GM18873 (cell line): ENCODE measurements at regions not wholly inside any gene's neighbourhood (a gene's known extent, or its start where the extent isn't known, plus 50 kb on each side); places are given as distances from the start of the nearest gene placed in this dataset.

Experiments
- ATAC-seq: cut with Tn5 transposase; IDR thresholded peaks from one replicate; pipeline ENCODE4 v1.9.1; 2021; ENCODE audit warnings: mild to moderate bottlenecking, moderate library complexity, moderate number of reproducible peaks; ENCODE audit not compliant: unreplicated experiment, low FRiP score

DNA sequence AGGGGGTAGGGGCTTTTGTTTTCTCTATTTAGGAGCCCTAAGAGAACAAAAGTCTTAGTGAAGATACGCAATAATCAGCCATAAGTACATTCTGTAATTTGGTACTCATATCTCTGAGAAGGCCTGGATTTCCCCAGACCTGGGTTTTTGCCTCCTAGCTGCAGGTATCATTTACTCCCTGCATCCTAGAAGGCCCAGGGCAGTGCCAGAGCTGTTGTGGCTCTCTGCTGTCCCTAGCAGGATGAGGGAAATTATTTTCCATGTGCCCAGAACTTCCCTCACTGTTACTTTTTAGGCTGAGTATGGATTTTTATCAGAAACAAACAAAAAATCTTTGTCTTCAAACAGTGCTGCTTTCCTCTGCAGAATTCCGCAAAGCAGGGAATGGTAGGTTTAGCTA lies 192.5 kb upstream of the SYT1 start:
- ATAC-seq: no peak

DNA sequence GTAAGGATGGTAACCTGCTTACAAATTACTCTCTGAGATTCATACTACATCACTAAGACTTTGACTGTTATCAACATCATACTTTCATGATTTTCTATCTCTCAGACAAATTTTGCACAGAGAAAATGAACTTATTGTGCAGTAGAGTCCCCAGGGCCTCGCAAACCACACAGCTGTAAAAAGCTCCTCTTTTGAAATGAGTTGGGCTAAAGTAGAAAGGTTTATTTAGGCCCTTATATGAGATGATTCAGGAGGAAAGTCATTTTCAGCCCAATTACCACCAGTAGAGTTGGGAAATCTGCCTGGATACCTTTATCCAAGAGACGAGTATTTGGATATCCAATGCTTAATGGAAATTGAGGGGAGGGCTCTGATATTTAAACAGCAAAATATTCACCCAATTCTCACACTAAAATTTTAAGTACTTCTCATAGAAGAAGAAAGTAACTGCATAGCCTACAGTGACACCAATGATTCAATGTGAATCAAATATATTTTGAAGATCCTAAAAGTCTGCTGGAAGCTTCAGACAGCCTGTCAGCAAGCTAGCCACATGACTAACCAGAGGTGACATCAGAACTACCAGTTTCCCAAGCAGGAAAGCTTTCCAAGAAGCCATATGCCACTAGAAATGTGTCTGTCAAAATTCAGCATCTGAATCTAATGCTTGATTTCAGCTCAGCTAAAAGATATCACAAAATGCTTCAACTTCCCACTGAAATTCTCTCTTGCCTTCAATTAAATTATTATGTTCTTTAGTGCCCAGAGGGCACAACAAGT lies 190.1 kb upstream of the SYT1 start:
- ATAC-seq: no peak

DNA sequence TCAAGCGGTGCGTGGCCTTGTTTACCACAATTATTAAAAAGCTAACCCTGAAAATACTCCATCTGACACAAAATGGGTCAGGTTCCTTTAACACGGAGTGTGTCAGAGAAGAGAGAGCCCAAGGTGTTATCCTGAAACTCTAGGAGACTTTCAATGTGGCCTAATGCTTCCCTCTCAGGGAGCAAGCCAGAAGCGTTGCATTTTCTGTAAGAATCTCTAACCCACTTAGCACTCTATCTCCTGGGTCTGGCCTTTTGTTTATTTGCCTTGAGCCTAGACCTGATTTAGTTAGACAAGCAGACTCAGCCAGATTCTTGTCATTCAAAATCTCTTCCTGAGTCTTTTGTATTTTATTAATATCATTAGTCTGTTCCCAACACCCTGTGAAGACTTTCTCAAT lies 184.0 kb upstream of the SYT1 start:
- no peak for ATAC-seq

DNA sequence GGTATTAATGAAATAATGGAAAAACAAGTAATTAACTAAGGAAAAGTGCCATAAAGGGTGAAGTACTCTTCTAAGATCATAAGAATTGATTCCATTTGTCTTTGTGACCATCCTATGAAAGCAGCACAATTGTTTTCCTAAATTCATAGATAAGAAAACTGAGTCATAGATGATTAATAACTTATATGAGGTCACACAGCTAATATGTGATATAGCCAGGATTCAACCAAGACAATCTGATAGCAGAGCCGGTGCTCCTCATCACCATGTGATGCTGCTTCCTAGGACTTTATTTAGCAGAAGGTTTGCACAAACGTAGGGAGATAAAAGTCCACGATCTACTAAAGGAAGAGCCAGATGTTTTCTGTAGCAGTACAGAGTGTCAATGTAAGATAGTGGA lies 181.5 kb upstream of the SYT1 start:
- no peak for ATAC-seq

DNA sequence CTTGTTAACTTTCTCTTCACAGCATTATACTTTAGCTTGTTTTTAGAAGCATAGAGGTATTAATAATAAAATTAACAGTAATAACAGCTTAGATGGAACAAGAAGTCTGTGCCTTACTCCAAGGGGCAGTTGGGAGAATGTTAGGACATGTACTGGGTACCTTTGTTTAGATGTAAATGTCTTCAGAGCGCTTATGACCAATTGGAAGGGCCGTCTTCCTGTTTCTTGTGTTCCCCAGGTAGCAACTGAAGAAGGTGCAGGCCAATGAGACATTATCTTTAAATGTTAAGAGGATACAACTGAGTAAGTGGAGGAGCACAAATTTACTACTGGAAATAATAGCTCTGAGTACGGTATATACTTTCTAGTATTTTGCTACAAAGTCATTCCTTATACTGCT lies 180.9 kb upstream of the SYT1 start:
- no peak for ATAC-seq

DNA sequence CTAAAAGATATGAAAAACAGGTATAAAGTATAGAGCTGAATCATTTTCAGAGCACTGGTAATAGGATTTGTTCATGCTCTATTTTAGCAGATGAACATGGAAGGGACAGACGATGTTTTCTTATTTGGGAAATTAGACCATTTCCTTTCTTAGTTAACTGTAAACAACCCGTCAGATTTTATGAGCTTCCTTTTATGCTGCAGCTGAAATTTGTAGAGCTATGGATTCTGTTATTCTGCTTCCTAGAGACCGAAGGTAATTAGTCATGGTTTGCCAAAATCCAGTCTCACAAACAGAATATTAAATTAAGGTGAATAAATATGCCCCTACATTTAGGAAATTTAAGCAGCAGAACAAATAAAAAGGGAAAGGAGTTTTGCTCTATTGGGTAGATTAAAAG lies 180.2 kb upstream of the SYT1 start:
- no peak for ATAC-seq

DNA sequence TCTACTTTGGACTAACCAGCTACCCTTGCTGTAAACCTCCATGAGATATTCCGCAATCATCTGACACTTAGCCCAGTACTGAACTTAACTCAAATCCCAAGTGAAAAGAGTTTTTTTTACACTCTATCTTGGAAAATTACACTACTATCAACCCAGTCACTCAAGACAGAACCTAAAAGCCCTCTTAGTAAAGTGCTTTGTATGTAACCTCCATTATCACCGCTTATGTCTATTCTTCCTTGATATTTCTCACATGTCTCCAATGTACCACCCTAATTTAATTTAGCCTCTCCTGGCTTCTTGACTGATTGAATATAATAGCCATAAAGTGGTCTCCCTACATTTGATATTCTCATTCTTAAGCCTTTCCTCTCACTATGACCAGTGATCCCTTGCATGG lies 168.8 kb upstream of the SYT1 start:
- no peak for ATAC-seq

DNA sequence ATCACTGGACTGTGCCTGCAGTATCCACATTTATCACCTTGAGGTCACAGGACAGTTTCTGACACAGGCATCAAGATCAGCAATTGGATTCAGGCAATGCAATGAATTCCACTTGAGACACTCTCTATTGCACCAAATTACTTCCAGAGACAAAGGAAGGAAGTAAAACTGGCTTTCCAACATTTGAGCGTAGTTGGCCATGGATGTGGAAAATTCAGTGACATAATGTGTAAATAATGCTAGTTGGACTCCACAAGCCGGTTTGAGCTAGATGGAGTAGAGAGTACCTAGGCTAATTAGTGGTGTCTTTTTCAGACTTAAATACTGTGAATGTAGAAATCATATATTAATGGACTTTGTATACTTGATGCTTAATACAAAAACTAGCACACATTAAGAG lies 168.3 kb upstream of the SYT1 start:
- ATAC-seq: no peak

DNA sequence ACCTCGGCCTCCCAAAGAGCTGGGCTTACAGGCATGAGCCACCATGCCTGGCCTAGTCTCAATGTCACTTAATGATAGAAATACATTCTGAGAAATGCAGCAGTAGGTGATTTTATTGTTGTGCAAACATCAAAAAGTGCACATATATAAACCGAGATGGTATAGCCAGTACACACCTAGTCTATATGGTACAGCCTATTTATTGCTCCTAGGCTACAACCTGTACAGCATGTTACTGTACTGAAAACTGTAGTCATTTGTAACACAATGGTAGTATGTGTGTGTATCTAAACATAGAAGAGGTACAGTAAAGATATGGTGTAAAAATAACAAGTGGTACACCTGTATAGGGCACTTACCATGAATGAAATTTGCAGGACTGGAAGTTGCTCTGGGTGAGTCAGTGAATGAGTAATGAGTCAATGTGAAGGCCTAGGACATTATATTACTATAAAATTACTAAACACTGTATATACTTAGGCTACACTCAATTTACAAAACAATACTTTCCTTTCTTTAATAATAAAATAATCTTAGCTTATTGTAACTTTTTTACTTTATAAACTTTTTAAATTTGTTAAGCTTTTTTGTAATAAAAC lies 166.7 kb upstream of the SYT1 start:
- no peak for ATAC-seq

DNA sequence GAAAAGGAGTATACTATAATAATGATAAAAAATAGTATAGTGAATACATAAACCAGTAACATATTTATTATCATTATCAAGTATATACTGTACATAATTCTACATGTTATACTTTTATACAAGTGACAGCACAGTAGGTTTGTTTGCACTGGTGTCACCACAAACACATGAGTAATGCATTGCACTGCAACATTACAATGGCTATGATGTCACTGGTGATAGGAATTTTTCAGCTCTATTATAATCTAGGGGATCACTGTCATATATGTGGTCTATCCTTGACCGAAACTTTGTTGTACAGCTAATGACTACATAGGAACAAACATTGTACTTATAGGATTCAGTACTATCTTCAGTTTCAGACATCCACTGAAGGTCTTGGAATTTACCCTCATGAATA lies 165.8 kb upstream of the SYT1 start:
- no peak for ATAC-seq

DNA sequence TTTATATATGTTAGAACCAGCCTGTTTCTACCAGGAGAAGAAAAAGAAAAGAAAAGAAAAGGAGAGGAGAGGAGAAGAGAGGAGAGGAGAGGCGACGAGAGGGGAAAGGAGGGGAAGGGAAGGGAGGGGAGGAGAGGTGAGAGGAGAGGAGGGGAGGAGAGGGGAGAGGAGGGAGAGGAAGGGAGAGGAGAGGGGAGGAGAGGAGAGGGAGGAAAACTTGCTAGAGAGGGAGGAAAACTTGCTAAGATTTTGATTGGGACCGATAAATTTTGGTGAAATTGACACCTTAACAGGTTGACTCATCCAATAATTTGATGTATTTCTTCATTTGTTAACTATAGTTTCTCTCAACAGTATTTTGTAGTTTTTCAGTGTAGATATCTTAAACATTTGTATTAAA lies 164.0 kb upstream of the SYT1 start:
- no peak for ATAC-seq

DNA sequence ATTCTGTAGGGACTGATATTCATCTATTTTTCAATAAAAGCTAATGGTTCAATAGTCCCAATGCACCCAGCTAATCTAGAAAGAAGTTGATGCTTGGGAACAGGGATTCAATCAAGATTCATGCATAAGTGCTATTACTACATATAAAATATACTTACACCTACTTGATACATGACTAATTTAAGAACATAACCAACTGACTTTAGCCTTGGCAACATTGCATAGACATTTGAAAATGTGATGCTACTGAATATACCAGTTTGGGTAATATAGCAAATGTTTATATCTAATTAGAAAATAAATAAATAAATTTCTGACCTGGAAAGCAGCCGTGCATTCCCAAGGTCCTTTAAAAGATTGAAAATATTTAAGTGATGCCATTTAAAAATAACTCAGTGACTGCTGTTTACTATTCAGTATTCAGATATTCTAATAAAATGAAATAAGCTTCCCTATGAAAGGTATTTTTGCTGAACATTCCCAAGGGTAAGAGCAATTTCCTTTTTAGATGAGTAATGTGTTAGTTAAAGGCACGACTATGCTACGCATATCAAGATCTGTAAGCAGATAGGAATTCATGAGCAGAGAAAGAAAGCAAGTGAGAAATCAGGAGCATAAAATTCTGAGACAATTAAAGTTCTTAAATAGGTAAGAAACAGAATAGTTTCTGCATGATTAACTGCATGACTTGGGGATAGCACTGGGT lies 160.6 kb upstream of the SYT1 start:
- no peak for ATAC-seq

DNA sequence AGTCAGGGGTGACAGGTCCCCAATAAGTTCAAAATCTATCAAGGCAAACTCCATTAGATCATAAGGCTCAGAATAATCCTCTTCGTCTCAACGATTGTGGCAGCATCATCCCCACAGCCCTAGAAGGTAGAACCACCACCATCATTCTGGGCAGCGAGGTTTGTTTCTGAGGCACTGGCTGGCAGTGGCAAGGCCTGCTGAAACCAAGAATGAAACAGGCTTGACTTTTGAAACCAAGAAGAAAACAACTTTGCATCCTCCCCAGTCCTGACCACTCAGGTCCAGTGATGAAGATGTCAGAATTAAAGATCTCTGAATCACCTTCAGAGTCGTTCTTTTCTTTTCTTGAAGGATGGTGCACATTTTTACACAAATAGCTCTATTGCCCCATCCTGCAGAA lies 152.6 kb upstream of the SYT1 start:
- no peak for ATAC-seq

DNA sequence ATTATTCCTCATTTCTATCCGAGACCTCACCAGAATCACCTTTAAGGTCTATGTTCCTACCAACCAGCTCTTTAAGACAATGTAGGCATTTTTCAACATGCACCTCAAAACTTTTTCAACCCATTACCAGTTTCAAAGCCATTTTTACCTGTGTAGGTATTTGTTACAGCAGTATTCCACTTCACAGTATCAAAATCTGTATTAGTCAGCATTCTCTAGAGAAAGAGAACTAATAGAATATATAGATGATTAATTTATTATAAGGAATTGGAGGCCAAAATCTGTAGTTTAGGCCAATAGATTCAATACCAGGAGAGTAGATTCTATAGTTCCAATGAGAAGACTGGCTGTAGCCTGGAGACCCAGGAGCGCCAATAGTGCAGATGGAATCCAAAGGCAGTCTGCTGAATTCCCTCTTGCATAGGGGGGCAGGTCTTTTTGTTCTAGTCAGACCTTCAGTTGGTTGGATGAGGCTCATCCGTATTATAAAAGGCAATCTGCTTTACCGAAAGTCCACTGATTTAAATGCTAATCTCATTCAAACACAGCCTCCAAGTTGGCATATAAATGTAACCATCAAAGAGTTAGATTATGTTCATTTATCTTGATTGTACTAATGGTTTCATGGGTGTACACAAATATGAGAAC lies 151.6 kb upstream of the SYT1 start:
- no peak for ATAC-seq

DNA sequence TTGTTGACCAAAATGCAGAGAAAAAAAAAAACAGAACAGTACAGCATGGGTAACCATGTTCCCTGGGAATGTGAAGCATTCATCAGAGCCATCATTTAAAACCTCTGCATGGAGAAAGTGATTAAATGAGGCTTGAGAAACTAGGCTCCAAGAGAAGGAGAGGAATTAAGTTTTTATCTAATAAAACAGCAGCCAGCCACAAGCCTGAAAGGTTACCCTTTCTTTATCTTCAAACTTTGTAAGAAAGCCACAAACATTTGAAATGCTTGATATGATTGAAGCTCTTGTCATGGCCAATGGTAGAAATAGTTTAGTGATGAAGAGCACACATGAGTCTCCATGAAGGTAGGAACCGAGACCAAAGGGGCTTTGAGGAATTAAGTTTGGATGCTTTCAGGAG lies 144.9 kb upstream of the SYT1 start:
- no peak for ATAC-seq

DNA sequence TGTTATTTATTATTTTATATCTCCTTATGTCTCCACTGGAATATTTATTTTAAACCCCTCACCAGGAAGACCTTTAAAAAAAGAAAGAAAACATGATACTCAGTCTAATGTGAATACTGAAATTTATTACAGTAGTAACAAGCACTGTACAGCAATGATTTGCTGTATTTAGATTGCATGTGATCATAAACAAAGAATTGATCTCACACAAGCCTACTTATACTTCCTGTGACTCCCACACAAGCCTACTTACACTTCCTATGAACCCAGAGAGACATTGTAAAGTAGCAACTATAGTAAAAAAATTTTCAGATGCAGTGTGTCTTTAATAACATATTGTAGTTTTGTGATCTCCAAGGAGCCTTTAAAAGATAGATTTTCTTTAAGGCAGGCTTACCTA lies 142.7 kb upstream of the SYT1 start:
- ATAC-seq: no peak

DNA sequence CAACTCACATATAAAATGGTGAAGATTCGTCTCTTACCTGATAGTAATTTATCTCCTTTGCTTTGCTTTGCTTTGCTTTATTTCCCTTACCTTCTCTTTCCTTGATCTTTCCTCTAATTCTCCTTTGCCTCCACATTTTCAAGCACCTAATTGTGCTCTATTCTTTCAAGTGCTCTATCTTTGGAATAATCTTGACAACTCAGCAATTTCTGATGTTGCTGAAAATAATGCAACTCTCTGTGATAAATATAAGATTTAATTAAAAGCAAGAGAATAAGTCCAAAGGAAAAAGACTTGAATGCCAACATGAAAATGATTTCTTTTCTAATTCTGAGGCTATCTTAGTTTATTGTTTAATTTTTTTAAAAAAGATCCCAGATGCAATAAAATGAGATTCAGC lies 139.5 kb upstream of the SYT1 start:
- no peak for ATAC-seq

DNA sequence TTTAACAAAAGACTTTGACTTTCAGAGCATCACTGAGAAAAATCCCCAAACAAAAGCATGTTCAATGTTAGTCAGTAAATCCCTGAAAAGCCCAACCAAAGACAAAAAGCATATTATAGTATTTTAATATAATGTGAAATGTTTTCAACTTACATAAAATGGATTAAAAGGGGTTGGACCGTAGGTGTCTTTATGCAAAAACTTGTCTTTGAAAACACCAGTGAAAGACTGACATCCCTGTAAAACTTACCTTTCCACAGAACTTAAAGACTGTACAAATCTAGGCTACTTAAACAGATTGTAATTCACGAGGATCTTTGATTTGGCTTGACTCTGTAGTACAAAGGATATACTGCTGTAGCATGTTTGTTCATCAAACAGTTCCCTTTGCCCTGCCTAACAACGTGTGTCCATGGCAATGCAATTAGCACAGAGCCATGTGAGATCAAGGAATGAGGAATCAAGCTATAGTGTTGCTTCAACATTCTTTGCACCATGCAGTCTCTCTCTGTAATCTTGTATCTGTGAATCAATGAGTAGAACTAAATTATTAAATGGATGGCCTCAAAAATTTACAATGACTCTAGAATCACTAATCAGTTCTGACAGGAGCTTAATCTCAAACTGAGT lies 138.5 kb upstream of the SYT1 start:
- ATAC-seq: no peak

DNA sequence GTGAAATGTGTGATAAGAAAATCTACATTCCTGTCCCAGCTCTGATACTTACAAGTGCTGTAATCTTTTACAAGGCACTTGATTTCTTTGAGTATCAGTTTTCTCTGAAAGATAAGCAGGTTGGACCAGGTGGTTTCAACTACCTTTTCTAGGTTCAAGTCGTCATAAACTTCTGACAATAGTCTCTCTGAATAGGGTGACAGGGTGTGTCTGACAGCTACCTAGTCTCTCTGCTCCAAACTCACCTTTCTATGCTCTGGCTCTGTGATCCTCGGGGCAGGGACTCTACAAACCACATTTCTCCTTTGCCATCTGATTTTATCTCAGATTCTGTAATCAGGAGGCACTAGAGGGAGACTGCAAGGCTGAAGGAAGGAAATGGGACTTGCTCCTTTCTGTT lies 137.7 kb upstream of the SYT1 start:
- ATAC-seq: no peak

DNA sequence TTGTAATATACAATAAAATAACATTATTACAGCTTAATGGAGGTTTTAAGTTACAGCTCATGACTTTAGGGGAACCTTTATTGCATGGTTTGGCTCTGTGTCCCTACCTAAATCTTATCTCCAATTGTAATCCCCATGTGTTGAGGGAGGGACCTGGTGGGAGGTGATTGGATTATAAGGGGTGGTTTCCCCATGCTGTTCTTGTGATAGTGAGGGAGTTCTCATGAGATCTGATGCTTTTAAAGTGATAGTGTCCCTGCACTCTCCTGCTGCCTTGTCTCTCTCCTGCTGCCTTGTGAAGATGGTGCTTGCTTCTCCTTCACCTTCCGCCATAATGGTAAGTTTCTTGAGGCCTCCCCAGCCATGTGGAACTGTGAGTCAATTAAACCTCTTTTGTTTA lies 132.1 kb upstream of the SYT1 start:
- no peak for ATAC-seq

DNA sequence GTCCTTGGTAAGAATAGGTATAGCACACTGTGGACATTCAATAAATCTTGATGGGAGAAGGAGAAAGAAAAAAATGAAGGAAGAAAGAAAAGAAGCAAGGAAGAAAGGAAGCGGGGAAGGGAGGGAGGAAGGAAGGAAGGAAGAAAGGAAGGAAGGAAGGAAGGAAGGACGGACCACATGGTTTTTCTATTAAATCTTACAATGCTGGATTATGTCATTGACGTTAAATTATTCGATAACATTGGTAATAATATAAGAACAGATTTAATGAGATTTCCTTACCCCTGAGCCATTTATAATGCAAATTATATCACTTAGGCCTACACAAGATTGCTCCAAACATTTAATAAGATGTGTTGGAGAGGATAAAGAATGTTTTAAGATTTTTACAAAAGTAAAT lies 124.9 kb upstream of the SYT1 start:
- ATAC-seq: no peak
